ENCODE measurements at regions not wholly inside any gene's neighbourhood (a gene's known extent, or its start where the extent isn't known, plus 50 kb on each side); places are given as distances from the start of the nearest gene placed in this dataset.
A peak's percentile ranks its signal among the peaks of the same experiment; 100 is the strongest.

DNA sequence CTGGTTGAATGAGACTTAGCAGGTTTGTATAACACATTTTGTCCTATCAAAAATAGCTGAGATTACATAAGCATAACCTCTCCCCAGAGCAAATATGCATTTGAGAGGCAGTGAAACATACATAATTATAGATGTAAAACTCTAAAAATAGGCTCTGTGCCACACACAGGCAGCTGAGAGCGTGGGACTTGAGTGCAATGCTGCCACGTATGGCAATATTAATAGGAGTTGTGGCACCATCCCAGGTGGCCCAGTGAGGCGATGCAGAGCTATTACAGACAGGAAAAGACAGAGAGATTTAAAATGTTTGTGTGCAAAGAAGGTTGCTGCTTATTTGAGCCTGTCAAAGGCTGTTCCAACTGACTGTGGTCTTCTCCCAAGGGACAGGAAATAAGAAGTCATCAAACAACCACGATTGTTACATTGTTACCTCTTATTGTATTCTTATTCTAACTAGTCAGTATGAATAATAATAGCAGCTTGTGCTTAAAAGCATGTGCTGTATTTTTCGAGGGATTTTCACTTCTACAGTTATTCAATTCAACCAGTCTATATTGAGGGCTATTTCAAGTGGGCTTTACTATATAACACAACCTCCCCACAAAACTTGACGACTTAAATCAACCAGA is 116.5 kb downstream of the SALL1 start:
- peak; percentile 31 for DNase-seq

DNA sequence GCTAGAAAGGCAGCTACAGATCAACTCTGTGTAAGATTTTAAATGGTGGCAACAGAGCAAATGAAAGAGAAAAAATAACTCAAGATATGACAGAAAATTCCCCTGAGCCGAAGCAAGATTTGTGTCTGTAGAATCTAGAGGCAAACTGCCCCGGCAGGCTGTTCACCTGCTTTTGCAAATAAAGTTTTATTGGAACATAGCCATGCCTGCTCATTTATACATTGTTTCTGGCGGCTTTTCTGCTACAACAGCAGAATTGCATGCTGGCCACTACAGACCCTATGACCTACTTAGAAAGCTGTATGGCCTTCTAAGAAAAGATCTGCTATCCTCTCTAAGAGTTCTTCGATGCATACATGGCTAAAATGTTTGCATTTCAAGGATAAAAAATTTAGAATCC is 119.5 kb downstream of the SALL1 start:
- DNase-seq: no peak

DNA sequence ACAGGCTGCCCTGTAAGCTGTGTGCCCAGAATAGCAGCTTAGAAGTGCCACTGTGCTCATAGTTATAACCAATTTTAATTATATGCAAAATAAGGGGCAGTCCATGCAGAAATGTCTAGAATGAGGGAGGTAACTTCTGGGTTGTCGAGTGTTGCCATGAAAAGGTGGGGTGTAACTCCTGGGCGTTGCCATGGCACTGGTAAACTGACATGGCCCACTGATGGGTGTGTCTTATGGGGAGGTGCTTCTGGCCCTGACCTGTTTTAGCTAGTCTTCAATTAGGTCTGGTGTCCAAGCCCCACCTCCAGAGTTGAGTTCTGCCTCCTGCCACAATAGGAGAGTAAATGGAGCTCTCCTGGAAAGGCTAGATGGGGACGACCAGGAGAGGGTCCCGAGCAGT is 120.6 kb downstream of the SALL1 start:
- no peak for DNase-seq

DNA sequence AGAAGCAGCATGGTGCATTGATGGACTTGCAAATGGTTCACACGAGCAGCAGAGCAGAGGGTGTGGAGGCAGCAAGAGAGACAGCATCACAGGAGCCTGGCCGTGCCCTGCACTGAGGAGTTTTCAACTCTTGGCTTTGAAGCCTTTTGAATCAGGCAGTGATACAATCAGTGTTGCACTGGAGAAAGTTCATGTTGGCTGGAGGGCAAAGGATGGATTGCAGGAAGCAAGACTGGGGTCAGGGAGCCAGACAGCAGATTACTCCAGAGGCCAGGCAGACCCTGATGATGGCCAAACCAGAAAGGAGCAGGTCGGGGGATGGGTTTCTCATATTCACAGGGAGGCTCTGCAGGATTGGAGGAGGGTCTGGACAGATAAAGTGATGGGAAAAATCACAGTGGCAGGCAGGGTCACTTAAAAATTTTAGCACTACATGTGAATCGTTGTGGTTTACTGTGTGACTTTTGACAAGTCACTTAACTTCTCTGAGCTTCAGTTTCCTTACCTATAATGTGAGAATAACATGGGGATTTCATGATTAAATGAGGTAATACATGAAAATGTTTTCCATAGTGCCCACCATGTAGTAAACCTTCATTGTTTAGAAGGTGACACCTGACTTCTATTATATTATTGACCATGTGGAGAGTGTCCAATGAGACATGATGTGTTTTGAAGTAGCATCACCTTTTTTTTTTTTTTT is 125.3 kb downstream of the SALL1 start:
- DNase-seq: no peak

DNA sequence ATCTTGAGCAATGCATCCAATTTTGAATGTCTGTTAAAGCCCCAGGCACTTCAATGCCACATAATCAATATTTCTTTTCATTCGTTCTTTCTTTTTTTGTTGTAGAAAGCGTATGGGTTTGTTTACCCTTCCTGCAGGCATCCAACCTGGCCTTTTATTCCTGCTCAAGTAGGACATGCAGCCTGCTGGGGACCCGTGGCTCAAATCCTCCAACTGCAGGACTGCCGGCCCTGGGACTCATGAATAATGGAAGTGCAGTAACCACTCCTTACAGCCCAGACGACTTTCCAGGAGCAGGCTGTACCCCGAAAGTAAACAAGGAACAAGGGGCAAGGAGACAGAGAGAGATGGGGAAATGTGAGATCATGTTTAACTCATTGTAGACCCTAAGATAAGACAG is 126.4 kb downstream of the SALL1 start:
- DNase-seq: no peak

DNA sequence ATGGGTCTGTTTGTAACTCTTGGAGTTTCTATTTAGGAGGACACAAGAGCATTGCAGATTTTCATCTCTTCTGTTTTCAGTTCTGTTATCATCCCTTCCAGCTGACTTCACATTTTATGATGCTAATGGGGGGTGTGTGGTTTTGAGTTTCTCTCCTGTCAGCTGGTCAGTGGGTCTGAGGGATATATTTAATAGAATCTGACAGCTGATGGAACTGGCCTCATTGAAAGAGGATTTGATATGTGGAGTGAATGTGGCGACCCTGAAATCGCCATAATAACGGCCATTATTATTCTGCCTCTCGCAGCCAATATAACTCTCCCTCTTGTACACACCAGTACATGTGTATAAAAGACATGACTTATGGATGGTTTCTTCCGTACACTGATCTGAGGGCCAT is 128.1 kb downstream of the SALL1 start:
- peak; percentile 81 for DNase-seq

DNA sequence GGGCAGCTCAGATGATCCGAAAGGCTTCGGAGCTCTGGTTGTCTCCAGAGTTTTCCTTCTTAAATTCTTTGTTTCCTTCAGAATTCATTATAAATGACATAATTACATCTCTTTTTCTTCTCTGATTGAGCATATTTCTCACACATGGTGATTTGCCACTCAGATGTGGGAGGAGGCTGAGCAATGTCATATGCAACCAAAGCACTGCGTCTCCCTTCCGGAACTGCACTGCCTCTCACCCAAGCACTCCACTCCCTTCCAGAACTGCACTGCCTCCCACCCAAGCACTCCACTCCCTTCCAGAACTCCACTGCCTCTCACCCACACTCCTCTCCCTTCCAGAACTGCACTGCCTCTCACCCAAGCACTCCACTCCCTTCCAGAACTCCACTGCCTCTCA is 131.5 kb downstream of the SALL1 start:
- no peak for DNase-seq

DNA sequence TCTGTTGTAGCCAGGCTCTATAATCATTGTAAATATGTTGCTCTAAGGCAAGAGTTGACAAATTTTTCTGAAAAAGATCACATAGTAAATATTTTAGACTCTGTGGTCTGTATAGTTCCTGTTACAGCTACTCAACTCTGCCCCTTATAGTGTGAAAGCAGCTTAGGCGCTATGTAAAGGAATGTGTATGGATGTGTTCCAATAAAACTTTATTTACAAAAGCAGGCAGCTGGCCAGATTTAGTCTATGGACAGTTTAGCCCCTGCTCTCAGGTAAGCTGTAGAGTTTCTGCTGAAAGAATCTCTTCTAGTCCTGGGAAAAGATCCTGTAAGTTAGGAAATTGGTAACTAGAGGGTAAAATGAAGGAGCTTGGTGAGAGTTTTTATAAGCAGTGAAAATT is 133.1 kb downstream of the SALL1 start:
- no peak for DNase-seq

DNA sequence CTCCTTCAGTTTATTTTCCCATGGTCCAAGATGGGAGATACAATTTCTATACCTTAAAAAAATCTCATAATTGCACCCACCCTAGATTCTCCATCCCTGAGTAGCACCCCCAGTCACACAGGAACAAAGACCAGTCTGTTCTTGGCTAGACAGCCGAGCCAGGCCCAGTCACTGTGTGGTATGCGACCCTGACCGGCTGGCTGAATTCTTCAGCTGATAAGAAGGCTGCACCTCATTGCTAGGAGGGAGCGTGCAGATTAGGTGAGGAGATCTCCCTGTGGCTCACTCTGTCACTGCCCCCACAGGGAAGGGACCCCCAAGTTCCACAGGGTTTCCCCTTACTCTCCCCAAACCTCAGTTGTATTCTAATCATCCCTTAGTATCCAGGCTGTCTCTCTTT is 138.7 kb downstream of the SALL1 start:
- DNase-seq: no peak

DNA sequence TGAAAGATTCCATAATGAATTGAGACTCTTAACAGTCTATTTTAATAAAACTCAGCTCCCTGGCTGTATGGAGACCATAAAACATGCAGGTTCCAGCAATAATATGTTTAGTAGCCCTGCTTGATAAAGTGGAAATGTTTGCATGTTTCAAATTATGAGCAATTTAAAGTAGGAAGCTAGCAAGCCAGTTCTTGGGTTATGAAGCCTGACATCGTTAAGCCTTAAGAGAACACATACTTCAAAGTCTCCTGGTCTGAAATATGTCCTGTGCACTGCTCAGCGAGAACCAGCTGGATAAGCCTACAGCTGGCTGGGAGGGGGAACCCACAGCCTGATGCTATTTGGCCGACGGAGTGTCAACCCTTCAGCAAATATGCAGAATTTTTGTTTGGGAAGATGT is 140.3 kb downstream of the SALL1 start:
- DNase-seq: no peak

DNA sequence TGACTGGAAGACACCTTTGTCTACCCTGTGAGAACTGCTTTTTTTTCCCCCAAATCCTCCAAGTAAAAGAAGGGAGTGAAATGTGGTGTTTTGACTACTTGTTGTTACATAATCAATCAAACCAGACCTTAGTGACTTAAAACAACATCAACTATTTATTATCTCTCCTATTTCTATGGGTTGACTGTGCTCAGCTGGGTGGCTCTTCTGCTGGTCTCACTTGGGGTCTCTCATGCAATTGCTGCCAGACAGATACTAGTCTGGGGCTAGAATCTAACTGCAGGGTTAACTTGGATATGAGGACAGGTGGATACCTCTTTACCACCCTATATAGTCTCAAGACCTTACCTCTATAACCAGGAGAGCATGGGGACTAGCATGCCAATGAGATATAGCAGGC is 141.3 kb downstream of the SALL1 start:
- DNase-seq: no peak

DNA sequence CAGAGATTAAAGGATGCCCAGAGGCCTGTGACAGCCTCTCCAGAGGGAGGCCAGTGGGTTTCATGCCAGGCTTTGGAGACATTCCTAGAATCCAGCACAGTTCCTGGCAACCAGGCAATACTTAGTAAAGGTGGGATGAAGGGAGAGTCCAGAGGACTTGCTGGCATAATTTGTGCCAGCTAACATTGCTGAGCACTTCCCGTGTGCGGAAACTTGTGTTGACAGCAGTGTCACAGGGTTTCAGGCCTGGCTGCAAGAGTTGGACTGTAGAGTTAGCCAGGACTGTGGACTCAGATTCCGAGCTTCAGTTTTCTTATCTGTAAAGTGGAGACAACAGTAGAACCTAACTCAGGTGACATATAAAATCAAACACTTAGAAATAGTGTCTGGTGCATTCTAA is 141.7 kb downstream of the SALL1 start:
- no peak for DNase-seq

DNA sequence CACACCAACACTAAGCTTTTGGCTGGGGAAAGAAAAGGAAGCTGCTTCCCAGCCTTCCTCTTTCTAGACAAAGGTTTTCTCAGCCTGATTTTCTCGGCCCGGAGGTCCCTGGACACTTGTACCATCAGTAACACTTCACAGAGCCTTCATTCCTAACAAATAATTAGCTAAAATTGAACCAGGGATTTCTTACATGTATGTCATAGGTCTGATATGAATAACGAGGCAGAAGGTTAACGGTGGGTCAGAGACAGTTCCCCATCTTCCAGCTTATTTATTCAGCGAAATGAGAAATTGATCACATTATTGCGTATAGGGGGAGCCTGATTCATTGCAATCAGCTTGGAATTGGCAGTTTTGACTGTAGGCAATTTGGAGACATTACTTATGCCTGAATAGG is 142.5 kb downstream of the SALL1 start:
- DNase-seq: no peak

DNA sequence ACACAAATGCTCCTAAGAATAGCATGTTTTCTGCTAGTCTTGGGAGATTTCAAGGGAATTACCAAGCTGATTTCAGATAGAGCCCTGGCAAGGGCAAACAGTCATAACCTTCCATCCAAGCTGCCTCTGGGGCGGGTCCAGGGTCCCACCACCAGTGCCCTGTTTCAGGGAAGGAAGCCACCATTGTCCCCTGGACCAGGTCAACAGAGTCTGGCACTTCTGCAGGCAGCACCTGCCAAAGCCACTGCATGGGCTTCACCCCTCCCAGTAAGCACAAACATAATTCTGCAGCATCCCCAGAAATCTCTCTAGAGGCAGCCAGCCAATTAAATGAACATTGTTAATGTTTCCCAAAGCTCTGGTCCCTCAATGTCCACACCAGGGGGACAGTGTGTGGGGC is 143.0 kb downstream of the SALL1 start:
- DNase-seq: no peak

DNA sequence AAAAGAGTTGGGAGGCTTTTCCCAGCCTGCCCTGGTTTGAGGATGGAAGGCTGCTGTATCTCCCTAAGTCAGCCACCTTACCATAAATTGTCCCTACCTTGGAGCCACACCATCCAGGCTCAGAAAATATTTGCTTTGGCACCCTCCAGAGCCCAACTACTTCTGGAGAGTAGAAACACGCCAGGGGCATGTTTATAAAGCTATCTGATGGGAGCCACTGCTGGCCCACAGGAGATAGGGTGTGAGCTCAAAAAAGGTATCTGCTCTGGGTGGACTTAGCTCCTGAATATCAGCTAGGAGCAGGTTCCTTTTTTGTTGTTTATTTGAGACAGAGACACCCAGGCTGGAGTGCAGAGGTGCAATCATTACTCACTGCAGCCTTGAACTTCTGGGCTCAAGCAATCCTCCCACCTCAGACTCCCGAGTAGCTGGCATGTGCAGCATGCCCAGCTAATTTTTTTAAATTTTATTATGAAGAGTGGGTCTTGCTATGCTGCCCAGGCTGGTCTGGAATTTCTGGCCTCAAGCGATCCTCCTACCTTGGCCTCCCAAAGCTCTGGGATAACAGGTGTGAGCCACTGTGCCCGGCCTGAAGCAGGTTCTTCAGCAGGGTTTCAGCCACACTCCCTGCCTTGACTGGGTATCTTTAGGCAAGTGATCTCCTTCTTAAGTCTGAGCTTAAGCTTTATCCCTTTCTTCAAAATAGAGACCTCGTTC is 147.1 kb downstream of the SALL1 start:
- DNase-seq: no peak

DNA sequence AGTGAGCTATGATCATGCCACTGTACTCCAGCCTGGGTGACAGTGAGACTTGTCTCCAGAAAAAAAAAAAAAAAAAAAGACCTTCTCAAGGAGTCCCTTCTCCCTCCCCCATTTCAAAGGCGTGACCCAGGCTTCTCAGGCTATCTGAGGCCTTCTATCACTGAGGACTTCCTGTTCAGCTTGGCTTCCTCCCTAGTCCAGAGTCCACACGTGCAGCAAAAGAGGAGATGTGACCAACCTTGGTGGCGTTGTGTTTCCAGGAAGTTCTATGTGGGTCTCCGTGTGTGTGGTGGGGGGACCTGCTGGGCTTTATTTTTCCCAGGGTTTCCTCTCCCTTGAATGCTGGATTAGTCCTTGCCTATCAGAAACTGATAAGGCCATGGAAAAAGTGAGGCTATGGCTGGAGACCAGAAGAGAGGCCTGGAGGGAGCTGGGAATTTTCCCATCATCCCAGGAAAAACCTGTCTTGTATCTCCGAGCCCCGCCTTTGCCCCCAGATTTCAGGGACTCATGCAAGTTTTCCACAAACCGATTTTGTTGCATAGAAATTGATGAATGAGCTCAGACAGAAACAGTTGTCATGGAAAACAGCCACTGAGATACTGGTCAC is 148.1 kb downstream of the SALL1 start:
- DNase-seq: no peak

DNA sequence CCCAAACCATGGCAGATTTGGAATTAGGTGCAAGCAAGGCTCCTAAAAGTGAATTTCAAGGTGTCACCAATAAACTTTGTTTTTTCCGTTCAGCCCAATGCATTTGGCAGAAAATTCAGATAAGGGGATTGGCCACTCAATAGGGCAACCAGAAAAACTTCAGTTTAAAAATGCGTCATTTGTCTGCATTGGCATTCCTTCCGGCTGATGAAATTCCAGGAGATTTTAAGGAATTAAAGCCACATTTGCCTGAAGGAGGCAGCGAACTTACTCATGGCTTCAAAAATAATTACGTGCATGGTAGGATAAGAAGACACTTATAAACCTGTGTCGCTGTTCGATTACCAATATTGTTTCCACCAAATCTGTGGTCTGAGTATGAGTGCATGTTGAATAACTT is 151.9 kb downstream of the SALL1 start:
- no peak for DNase-seq

DNA sequence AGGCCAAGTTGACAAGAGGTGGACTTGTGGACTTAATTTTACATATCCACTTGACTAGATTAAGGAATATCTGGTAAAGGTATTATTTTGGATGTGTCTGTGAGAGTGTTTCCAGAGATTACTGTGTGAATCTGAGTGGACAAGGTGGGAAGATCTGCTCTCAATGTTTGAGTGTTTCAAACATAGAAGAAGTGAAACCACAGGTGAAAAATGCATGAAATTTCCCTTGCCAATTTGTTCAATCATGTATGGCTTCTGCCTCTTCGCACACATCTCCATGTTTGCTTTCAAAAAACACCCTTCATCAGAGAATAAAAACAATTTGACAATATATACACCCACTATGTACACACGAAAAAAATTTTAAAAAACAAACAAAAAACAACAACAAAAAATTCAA is 152.7 kb downstream of the SALL1 start:
- no peak for DNase-seq

DNA sequence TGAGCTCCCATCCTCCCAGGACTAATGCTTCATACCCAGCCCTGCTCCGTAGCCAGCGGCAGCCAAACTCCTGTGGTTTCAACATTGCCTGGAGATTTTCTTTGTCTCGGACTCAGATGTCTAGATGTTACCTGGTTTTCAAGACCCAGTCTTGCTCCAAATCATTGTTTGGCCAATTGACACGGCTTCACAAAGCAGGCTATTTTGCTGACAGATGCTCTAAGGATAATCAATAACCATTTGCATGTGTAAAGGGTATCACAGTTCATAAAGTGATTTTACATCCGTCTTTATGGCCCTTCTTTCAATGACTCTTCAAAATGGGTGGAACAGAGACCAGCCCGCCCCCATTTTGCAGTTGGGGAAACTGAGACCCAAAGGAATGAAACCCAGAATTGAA is 153.4 kb downstream of the SALL1 start:
- DNase-seq: no peak

DNA sequence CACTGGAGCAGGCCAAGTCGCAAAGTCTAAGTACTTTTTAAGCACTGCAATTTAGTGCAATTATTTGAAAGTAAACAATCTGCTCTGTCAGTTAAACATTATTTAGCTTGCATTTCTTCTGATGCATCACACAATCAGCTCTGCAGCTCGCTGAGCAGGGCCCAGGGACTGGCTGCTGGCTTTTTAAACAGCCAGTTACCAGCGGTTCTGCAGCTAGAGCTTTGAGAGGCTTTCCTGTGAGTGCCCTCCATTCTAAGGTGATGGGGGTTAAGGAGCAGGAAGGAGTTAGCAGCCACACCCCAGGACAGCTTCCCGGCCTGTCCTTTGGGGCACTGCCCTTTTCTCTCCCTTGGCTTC is 154.3 kb downstream of the SALL1 start:
- no peak for DNase-seq

DNA sequence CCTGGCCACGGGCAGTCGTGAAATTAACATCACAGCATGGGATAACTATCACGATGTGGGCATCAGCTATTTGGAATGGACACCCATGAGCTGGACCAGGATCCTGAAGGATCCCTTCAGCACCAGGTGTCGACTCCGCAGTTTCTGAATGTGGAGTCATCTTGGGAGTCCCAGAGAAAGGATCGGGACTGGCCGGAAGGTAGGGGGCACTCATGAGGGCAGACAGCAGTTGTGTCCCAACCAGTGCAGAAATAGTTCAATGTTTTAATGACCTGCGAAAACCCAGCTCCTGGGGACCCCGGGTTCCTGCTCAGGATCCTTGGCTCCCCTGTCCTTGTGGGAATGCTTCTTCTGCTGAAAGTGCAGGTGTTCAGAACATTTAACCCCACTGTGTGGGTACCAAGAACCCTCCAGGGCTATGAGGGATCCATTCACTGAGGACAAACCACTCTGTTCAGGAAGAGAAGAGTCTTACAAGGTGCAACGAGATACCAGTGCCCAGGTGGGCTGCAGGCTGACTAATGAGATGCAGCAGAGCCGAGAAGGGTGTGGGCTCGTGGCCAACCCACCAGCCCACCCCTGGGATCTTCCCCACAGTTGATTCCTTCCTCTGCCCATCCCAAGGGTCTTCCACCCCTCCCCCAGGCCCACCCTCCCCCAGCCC is 154.8 kb downstream of the SALL1 start:
- DNase-seq: no peak

DNA sequence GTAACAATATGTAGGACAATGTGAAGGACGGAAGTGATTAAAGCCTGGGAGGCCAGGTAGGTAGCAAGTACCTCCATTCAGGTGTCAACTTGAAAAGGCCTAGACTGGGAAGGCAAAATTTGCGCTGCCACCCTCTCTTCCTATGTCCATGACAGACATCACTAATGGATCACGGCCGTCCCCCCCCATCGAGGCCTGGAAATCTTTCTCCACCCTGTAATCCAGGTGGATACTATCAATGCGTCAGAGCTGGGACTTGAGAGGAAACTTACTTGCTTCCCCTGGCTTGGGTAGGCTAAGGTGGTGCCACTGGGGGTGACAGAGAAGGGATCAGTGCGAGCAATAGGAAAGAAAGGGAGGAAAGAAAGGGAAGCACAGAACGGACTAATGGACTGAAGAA is 156.1 kb downstream of the SALL1 start:
- no peak for DNase-seq

DNA sequence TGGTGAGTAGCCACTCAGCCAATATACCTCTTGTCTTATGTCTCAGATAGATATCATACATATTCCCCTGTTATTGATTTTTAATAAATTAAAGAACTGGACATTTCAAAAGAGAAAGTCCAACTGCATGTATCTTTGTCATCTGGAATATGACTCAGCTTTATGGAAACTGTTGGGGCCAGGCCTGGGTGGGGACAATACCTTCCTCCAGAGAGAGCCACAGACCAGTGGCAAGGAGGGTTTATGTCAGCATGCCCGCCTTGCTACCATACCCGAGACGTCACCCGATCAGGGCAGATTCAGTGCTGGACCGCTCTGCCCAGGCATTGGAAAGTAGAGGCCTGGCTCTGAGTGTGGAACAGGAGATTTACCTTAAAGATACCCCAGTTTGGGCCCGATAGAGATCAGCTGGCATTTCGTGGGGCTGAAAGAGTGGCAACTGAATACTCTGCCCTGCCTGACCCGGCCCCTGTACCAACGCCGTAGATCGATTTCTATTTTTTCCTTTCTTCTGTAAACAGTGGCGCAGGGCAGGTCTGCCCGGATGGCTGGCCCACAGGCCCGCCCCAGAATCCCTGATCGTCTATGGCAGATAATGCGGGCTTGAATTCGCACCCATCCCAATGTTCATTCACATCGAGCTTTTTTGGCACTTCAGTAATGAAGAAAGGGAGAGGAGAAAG is 158.6 kb downstream of the SALL1 start:
- DNase-seq: no peak
